ENCODE measurements at regions not wholly inside any gene's neighbourhood (a gene's known extent, or its start where the extent isn't known, plus 50 kb on each side); places are given as distances from the start of the nearest gene placed in this dataset.

DNA sequence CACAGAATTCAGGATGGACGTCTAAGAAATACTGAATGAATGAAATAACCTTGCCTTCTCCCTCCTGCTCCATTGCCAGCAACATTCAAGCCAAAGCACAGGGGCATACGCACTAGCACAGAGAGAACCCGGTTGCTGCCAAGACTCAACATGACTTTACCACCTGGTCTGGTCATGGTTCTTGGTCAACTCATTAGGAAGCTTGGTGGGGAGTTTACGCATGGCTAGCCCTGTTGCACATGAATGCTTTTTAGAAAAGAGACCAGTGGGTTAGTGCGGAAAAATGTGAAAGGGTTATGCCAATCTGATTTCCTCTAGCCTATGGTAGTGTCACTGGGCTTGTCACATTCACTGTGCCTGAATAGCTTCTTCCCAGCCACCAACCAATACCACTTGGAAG lies 187.6 kb upstream of the NEBL start:
- DNase-seq (no peak), ATAC-seq (ENCODE audit: insufficient read depth, low read depth) (no peak)
- TF ChIP-seq, protein P1, sequence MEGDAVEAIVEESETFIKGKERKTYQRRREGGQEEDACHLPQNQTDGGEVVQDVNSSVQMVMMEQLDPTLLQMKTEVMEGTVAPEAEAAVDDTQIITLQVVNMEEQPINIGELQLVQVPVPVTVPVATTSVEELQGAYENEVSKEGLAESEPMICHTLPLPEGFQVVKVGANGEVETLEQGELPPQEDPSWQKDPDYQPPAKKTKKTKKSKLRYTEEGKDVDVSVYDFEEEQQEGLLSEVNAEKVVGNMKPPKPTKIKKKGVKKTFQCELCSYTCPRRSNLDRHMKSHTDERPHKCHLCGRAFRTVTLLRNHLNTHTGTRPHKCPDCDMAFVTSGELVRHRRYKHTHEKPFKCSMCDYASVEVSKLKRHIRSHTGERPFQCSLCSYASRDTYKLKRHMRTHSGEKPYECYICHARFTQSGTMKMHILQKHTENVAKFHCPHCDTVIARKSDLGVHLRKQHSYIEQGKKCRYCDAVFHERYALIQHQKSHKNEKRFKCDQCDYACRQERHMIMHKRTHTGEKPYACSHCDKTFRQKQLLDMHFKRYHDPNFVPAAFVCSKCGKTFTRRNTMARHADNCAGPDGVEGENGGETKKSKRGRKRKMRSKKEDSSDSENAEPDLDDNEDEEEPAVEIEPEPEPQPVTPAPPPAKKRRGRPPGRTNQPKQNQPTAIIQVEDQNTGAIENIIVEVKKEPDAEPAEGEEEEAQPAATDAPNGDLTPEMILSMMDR (IDR thresholded peaks at IDR 0.05; ENCODE audit: borderline replicate concordance, extremely low read depth, low read length, poor library complexity, severe bottlenecking): no peak
- TF ChIP-seq EZH2 (IDR thresholded peaks at IDR 0.05; ENCODE audit: borderline replicate concordance, low read depth, low read length, severe bottlenecking): no peak
- Histone ChIP-seq H3K27ac (ENCODE audit: low read length) (no peak overlapping the region), H3K36me3 (ENCODE audit: insufficient read depth, low read length) (no peaks in the 10 kb centered on the region), H3K79me2 (ENCODE audit: insufficient read depth, low read length) (no peaks in the 10 kb centered on the region), H3K9me3 (ENCODE audit: insufficient read depth, low read length, severe bottlenecking) (no peaks in the 10 kb centered on the region), H3K27me3 (ENCODE audit: insufficient read depth, low read length, poor library complexity) (no peaks in the 10 kb centered on the region), H3K4me2 (ENCODE audit: insufficient read depth, low read length) (no peak overlapping the region), H3K9ac (ENCODE audit: low read depth, low read length) (no peak overlapping the region), H3K4me3 (ENCODE audit: low read depth in 1 of 2, low read length in 2 of 2) (no peak overlapping the region), H2AFZ (ENCODE audit: low read depth, low read length) (no peak overlapping the region), H4K20me1 (ENCODE audit: insufficient read depth, low read length) (no peaks in the 10 kb centered on the region), H3K4me1 (ENCODE audit: insufficient read depth, low read length) (no peaks in the 10 kb centered on the region)

DNA sequence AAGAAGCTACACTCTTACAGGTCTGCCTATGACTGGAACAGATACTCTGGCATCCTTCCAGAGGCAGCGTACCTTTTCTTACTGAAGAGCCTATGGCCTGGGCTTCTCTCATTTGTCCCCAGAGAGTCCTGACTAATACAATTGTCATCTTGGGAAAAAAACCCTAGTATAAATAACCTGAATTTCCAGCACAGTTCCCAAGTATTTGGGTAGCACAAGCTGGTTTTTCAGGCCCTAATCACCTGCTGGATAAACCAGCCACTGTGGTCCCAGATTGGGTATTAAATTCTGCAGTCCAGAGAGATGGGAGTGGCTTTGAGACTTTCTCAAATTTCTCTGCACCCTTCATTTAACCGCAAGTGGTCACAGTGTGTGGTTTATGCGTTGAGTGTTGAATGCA lies 186.8 kb upstream of the NEBL start:
- Histone ChIP-seq H3K4me3 (ENCODE audit: low read depth in 1 of 2, low read length in 2 of 2) (no peak overlapping the region), H3K27me3 (ENCODE audit: insufficient read depth, low read length, poor library complexity) (no peaks in the 10 kb centered on the region), H3K27ac (ENCODE audit: low read length) (no peak overlapping the region), H3K9me3 (ENCODE audit: insufficient read depth, low read length, severe bottlenecking) (no peaks in the 10 kb centered on the region), H3K79me2 (ENCODE audit: insufficient read depth, low read length) (no peaks in the 10 kb centered on the region), H3K4me1 (ENCODE audit: insufficient read depth, low read length) (no peaks in the 10 kb centered on the region), H3K36me3 (ENCODE audit: insufficient read depth, low read length) (no peaks in the 10 kb centered on the region), H4K20me1 (ENCODE audit: insufficient read depth, low read length) (no peaks in the 10 kb centered on the region), H3K4me2 (ENCODE audit: insufficient read depth, low read length) (no peak overlapping the region), H3K9ac (ENCODE audit: low read depth, low read length) (no peak overlapping the region), H2AFZ (ENCODE audit: low read depth, low read length) (no peak overlapping the region)
- no peak for ATAC-seq (ENCODE audit: insufficient read depth, low read depth)
- no peak for DNase-seq
- no peak for TF ChIP-seq EZH2 (IDR thresholded peaks at IDR 0.05; ENCODE audit: borderline replicate concordance, low read depth, low read length, severe bottlenecking)
- TF ChIP-seq, protein P1 (IDR thresholded peaks at IDR 0.05; ENCODE audit: borderline replicate concordance, extremely low read depth, low read length, poor library complexity, severe bottlenecking): no peak

DNA sequence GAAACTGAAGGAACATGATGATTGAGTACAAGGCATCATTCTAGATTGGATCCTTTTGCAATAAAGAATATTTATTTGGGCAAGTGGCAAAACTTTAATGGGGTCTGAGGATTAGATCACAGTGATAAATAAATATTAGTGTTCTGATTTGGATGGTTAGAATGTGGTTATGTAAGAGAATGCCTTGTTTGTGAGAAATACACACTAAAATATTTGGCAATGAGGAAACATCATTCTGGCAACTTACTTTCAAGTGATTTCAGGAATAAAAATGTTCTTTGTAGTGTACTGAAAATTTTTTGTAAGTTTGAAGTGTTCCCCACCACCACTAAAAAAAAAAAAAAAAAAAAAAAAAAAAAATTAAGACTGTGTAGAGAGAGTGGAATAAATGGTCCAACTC lies 185.1 kb upstream of the NEBL start:
- H3K27me3 ChIP-seq (ENCODE audit: insufficient read depth, low read length, poor library complexity): no peaks in the 10 kb centered on the region
- H3K4me1 ChIP-seq (ENCODE audit: insufficient read depth, low read length): no peaks in the 10 kb centered on the region
- H3K36me3 ChIP-seq (ENCODE audit: insufficient read depth, low read length): no peaks in the 10 kb centered on the region
- H3K4me2 ChIP-seq (ENCODE audit: insufficient read depth, low read length): no peak overlapping the region
- H4K20me1 ChIP-seq (ENCODE audit: insufficient read depth, low read length): no peaks in the 10 kb centered on the region
- H3K9ac ChIP-seq (ENCODE audit: low read depth, low read length): no peak overlapping the region
- no peaks in the 10 kb centered on the region for H3K9me3 ChIP-seq (ENCODE audit: insufficient read depth, low read length, severe bottlenecking)
- TF ChIP-seq, protein P1 (IDR thresholded peaks at IDR 0.05; ENCODE audit: borderline replicate concordance, extremely low read depth, low read length, poor library complexity, severe bottlenecking): no peak
- TF ChIP-seq EZH2 (IDR thresholded peaks at IDR 0.05; ENCODE audit: borderline replicate concordance, low read depth, low read length, severe bottlenecking): no peak
- H2AFZ ChIP-seq (ENCODE audit: low read depth, low read length): no peak overlapping the region
- no peak overlapping the region for H3K4me3 ChIP-seq (ENCODE audit: low read depth in 1 of 2, low read length in 2 of 2)
- DNase-seq (no peak), ATAC-seq (ENCODE audit: insufficient read depth, low read depth) (no peak)
- no peak overlapping the region for H3K27ac ChIP-seq (ENCODE audit: low read length)
- no peaks in the 10 kb centered on the region for H3K79me2 ChIP-seq (ENCODE audit: insufficient read depth, low read length)

- Histone ChIP-seq H3K4me3 (ENCODE audit: low read depth in 1 of 2, low read length in 2 of 2) (no peak overlapping the region), H3K27ac (ENCODE audit: low read length) (no peak overlapping the region), H4K20me1 (ENCODE audit: insufficient read depth, low read length) (no peaks in the 10 kb centered on the region), H2AFZ (ENCODE audit: low read depth, low read length) (no peak overlapping the region), H3K4me1 (ENCODE audit: insufficient read depth, low read length) (no peaks in the 10 kb centered on the region), H3K79me2 (ENCODE audit: insufficient read depth, low read length) (no peaks in the 10 kb centered on the region), H3K36me3 (ENCODE audit: insufficient read depth, low read length) (no peaks in the 10 kb centered on the region), H3K27me3 (ENCODE audit: insufficient read depth, low read length, poor library complexity) (no peaks in the 10 kb centered on the region), H3K9ac (ENCODE audit: low read depth, low read length) (no peak overlapping the region), H3K9me3 (ENCODE audit: insufficient read depth, low read length, severe bottlenecking) (no peaks in the 10 kb centered on the region), H3K4me2 (ENCODE audit: insufficient read depth, low read length) (no peak overlapping the region)
- TF ChIP-seq EZH2 (IDR thresholded peaks at IDR 0.05; ENCODE audit: borderline replicate concordance, low read depth, low read length, severe bottlenecking): no peak
- TF ChIP-seq, protein P1 (IDR thresholded peaks at IDR 0.05; ENCODE audit: borderline replicate concordance, extremely low read depth, low read length, poor library complexity, severe bottlenecking): no peak
- DNase-seq: no peak
- ATAC-seq (ENCODE audit: insufficient read depth, low read depth): no peak
These were observed 183.2 kb upstream of the NEBL start for GRCh38 chr10:21080261-21080660.

Data from DND-41 (cell line).